NT2/D1 (cell line): ENCODE measurements at regions not wholly inside any gene's neighbourhood (a gene's known extent, or its start where the extent isn't known, plus 50 kb on each side); places are given as distances from the start of the nearest gene placed in this dataset.

Experiments
- DNase-seq: peaks from one replicate; pipeline ENCODE4 v3.0.0-alpha.2; 2011; ENCODE audit warnings: low read depth, low spot score
- H3K27me3 ChIP-seq: 2 replicates; pipeline ENCODE4 v1.6.0; 2011; ENCODE audit warnings: mild to moderate bottlenecking; ENCODE audit not compliant: insufficient read length, insufficient read depth
- H3K36me3 ChIP-seq: 2 replicates; pipeline ENCODE4 v1.6.1; 2011; ENCODE audit warnings: mild to moderate bottlenecking, low read length, mixed read lengths; ENCODE audit not compliant: insufficient read depth, insufficient read length
- H3K4me1 ChIP-seq: 2 replicates; pipeline ENCODE4 v1.5.1; 2011; ENCODE audit not compliant: insufficient read depth, insufficient read length
- H3K4me3 ChIP-seq: 2 replicates; pipeline ENCODE4 v1.5.1; 2011; ENCODE audit warnings: low read depth; ENCODE audit not compliant: insufficient read length
- H3K9ac ChIP-seq: 2 replicates; pipeline ENCODE4 v1.6.0; 2011; ENCODE audit warnings: low read depth; ENCODE audit not compliant: insufficient read length
- H3K9me3 ChIP-seq: 2 replicates; pipeline ENCODE4 v1.5.1; 2011; ENCODE audit warnings: mild to moderate bottlenecking, low read length; ENCODE audit not compliant: insufficient read depth
- SUZ12 ChIP-seq: IDR thresholded peaks from 2 replicates; pipeline ENCODE4 v1.6.1; 2011; ENCODE audit not compliant: insufficient read length, insufficient read depth; ENCODE audit errors: extremely low read depth
- YY1 ChIP-seq: IDR thresholded peaks from 2 replicates; pipeline ENCODE4 v1.6.1; 2011; ENCODE audit not compliant: insufficient read length, insufficient read depth
- ZNF274 ChIP-seq: IDR thresholded peaks from 2 replicates; pipeline ENCODE4 v1.6.1; 2011; ENCODE audit warnings: mild to moderate bottlenecking, low read depth, low read length

- H3K4me3 ChIP-seq, result no peak overlapping the region
- no peak for TF ChIP-seq ZNF274
- TF ChIP-seq YY1, result no peak
- TF ChIP-seq SUZ12, result no peak
- H3K4me1 ChIP-seq, result no peaks in the 10 kb centered on the region
- no peaks in the 10 kb centered on the region for H3K27me3 ChIP-seq
- no peak overlapping the region for H3K9ac ChIP-seq
- DNase-seq, result no peak
- no peaks in the 10 kb centered on the region for H3K9me3 ChIP-seq
- H3K36me3 ChIP-seq, result no peaks in the 10 kb centered on the region
Observed at GRCh38 chr18:44171301-44171700, 509.4 kb upstream of the SETBP1 start.

GRCh38 chr18:44175891-44176290, 504.8 kb upstream of the SETBP1 start:
- TF ChIP-seq YY1 (no peak), SUZ12 (no peak), ZNF274 (no peak)
- Histone ChIP-seq H3K4me1 (no peaks in the 10 kb centered on the region), H3K9ac (no peak overlapping the region), H3K27me3 (no peaks in the 10 kb centered on the region), H3K9me3 (no peaks in the 10 kb centered on the region), H3K36me3 (no peaks in the 10 kb centered on the region), H3K4me3 (no peak overlapping the region)
- no peak for DNase-seq

GRCh38 chr18:44178476-44178875, 502.2 kb upstream of the SETBP1 start:
- Histone ChIP-seq H3K4me1 (no peaks in the 10 kb centered on the region), H3K36me3 (no peaks in the 10 kb centered on the region), H3K9me3 (no peaks in the 10 kb centered on the region), H3K4me3 (no peak overlapping the region), H3K27me3 (no peaks in the 10 kb centered on the region), H3K9ac (no peak overlapping the region)
- TF ChIP-seq SUZ12 (no peak), ZNF274 (no peak), YY1 (no peak)
- DNase-seq, result no peak

GRCh38 chr18:44179693-44180092, 501.0 kb upstream of the SETBP1 start:
- no peak for DNase-seq
- Histone ChIP-seq H3K36me3 (no peaks in the 10 kb centered on the region), H3K9me3 (no peaks in the 10 kb centered on the region), H3K4me3 (no peak overlapping the region), H3K4me1 (no peaks in the 10 kb centered on the region), H3K27me3 (no peaks in the 10 kb centered on the region), H3K9ac (no peak overlapping the region)
- TF ChIP-seq YY1, result no peak

GRCh38 chr18:44180683-44181082, 500.0 kb upstream of the SETBP1 start:
- H3K9me3 ChIP-seq, result no peaks in the 10 kb centered on the region
- TF ChIP-seq ZNF274 (no peak), YY1 (no peak), SUZ12 (no peak)
- DNase-seq, result no peak

GRCh38 chr18:44181951-44182747, 498.5 kb upstream of the SETBP1 start:
- Histone ChIP-seq H3K36me3 (no peaks in the 10 kb centered on the region), H3K9ac (no peak overlapping the region), H3K4me3 (no peak overlapping the region), H3K4me1 (no peaks in the 10 kb centered on the region), H3K27me3 (no peaks in the 10 kb centered on the region), H3K9me3 (no peaks in the 10 kb centered on the region)
- no peak for TF ChIP-seq ZNF274
- no peak for TF ChIP-seq YY1
- TF ChIP-seq SUZ12, result no peak
- no peak for DNase-seq

More at GRCh38 chr18:44180683-44181082, 500.0 kb upstream of the SETBP1 start:
- H3K4me3 ChIP-seq, result no peak overlapping the region
- H3K4me1 ChIP-seq, result no peaks in the 10 kb centered on the region
- no peak overlapping the region for H3K9ac ChIP-seq
- H3K36me3 ChIP-seq, result no peaks in the 10 kb centered on the region
- H3K27me3 ChIP-seq, result no peaks in the 10 kb centered on the region

- H3K4me3 ChIP-seq, result no peak overlapping the region
- DNase-seq, result no peak
- TF ChIP-seq YY1 (no peak), ZNF274 (no peak), SUZ12 (no peak)
Observed at GRCh38 chr18:44186001-44186400, 494.7 kb upstream of the SETBP1 start.

More at GRCh38 chr18:44186001-44186400, 494.7 kb upstream of the SETBP1 start:
- Histone ChIP-seq H3K4me1 (no peaks in the 10 kb centered on the region), H3K9ac (no peak overlapping the region), H3K27me3 (no peaks in the 10 kb centered on the region), H3K36me3 (no peaks in the 10 kb centered on the region), H3K9me3 (no peaks in the 10 kb centered on the region)
